ENCODE measurements at regions not wholly inside any gene's neighbourhood (a gene's known extent, or its start where the extent isn't known, plus 50 kb on each side); places are given as distances from the start of the nearest gene placed in this dataset.

- TF ChIP-seq EP300 (IDR thresholded peaks at IDR 0.05; ENCODE audit: borderline replicate concordance) = no peak
- no peak for TF ChIP-seq TEAD4 (IDR thresholded peaks at IDR 0.05)
- TF ChIP-seq FOXM1 (IDR thresholded peaks at IDR 0.05; ENCODE audit: borderline replicate concordance, low read depth) = no peak
- no peak for TF ChIP-seq MAX (IDR thresholded peaks at IDR 0.05)
- no peak for TF ChIP-seq RAD21 (IDR thresholded peaks at IDR 0.05; ENCODE audit: low read depth)
- no peak for TF ChIP-seq CEBPB (IDR thresholded peaks at IDR 0.05)
- TF ChIP-seq NFIC (IDR thresholded peaks at IDR 0.05) = no peak
- no peak for TF ChIP-seq REST (IDR thresholded peaks at IDR 0.05; ENCODE audit: low read depth)
- TF ChIP-seq TAF1 (IDR thresholded peaks at IDR 0.05; ENCODE audit: low read depth) = no peak
- TF ChIP-seq EGR1 (IDR thresholded peaks at IDR 0.05) = no peak
- no peak for TF ChIP-seq ZBTB7A (IDR thresholded peaks at IDR 0.05; ENCODE audit: low read depth)
- no peak for TF ChIP-seq TCF12 (IDR thresholded peaks at IDR 0.05; ENCODE audit: low read depth)
Observed at GRCh38 chr17:6919158-6919557, 76.7 kb upstream of the ALOX12 start.

Data from Ishikawa (cell line).